ENCODE measurements at regions not wholly inside any gene's neighbourhood (a gene's known extent, or its start where the extent isn't known, plus 50 kb on each side); places are given as distances from the start of the nearest gene placed in this dataset.

- no peaks in the 10 kb centered on the region for H3K79me2 ChIP-seq
- peaks cover 3% of the 10 kb centered on the region for H3K4me1 ChIP-seq (ENCODE audit: insufficient read depth)
- DNase-seq (ENCODE audit: low spot score) = no peak
- H4K20me1 ChIP-seq (ENCODE audit: insufficient read depth, poor library complexity, severe bottlenecking) = no peaks in the 10 kb centered on the region
- no peaks in the 10 kb centered on the region for H3K9me3 ChIP-seq (ENCODE audit: low read depth)
- H3K4me2 ChIP-seq = no peak overlapping the region
- H3K27me3 ChIP-seq = no peaks in the 10 kb centered on the region
- H3K9me2 ChIP-seq (replicated peaks; ENCODE audit: insufficient read depth) = no peaks in the 10 kb centered on the region
- no peaks in the 10 kb centered on the region for H3K36me3 ChIP-seq (replicated peaks; ENCODE audit: insufficient read depth, low read depth)
- H3K4me3 ChIP-seq = no peak overlapping the region
- TF ChIP-seq EZH2 (IDR thresholded peaks at IDR 0.05; ENCODE audit: borderline replicate concordance) = no peak
- TF ChIP-seq, protein P1, sequence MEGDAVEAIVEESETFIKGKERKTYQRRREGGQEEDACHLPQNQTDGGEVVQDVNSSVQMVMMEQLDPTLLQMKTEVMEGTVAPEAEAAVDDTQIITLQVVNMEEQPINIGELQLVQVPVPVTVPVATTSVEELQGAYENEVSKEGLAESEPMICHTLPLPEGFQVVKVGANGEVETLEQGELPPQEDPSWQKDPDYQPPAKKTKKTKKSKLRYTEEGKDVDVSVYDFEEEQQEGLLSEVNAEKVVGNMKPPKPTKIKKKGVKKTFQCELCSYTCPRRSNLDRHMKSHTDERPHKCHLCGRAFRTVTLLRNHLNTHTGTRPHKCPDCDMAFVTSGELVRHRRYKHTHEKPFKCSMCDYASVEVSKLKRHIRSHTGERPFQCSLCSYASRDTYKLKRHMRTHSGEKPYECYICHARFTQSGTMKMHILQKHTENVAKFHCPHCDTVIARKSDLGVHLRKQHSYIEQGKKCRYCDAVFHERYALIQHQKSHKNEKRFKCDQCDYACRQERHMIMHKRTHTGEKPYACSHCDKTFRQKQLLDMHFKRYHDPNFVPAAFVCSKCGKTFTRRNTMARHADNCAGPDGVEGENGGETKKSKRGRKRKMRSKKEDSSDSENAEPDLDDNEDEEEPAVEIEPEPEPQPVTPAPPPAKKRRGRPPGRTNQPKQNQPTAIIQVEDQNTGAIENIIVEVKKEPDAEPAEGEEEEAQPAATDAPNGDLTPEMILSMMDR (IDR thresholded peaks at IDR 0.05; ENCODE audit: poor library complexity) = no peak
- TF ChIP-seq EZH2phosphoT487 (IDR thresholded peaks at IDR 0.05; ENCODE audit: low read depth, severe bottlenecking, unreplicated experiment) = no peak
- H2AFZ ChIP-seq = no peak overlapping the region
- 87% methylated on average over 17 of the region's 17 CpGs for WGBS (ENCODE audit: low lambda C conversion rate, missing lambda C conversion rate)
- no peak overlapping the region for H3K27ac ChIP-seq
Measured at GRCh38 chr10:10923029-10923651, 94.5 kb upstream of the CELF2 start.

- H3K79me2 ChIP-seq = no peaks in the 10 kb centered on the region
- no peaks in the 10 kb centered on the region for H3K9me3 ChIP-seq (ENCODE audit: low read depth)
- no peak overlapping the region for H3K27ac ChIP-seq
- H4K20me1 ChIP-seq (ENCODE audit: insufficient read depth, poor library complexity, severe bottlenecking) = no peaks in the 10 kb centered on the region
- TF ChIP-seq EZH2 (IDR thresholded peaks at IDR 0.05; ENCODE audit: borderline replicate concordance) (no peak), EZH2phosphoT487 (IDR thresholded peaks at IDR 0.05; ENCODE audit: low read depth, severe bottlenecking, unreplicated experiment) (no peak)
- TF ChIP-seq, protein P1 (IDR thresholded peaks at IDR 0.05; ENCODE audit: poor library complexity) = no peak
- DNase-seq (ENCODE audit: low spot score) = no peak
- H3K4me2 ChIP-seq = no peak overlapping the region
- H3K4me1 ChIP-seq (ENCODE audit: insufficient read depth) = peaks cover 3% of the 10 kb centered on the region
- H2AFZ ChIP-seq = no peak overlapping the region
- no peaks in the 10 kb centered on the region for H3K9me2 ChIP-seq (replicated peaks; ENCODE audit: insufficient read depth)
- no peaks in the 10 kb centered on the region for H3K36me3 ChIP-seq (replicated peaks; ENCODE audit: insufficient read depth, low read depth)
- 99% methylated on average over 4 of the region's 4 CpGs for WGBS (ENCODE audit: low lambda C conversion rate, missing lambda C conversion rate)
- no peak overlapping the region for H3K4me3 ChIP-seq
- H3K27me3 ChIP-seq = no peaks in the 10 kb centered on the region
Measured at GRCh38 chr10:10925667-10926066, 92.0 kb upstream of the CELF2 start.

GRCh38 chr10:10927608-10928007 lies 90.1 kb upstream of the CELF2 start:
- no peak for TF ChIP-seq EZH2 (IDR thresholded peaks at IDR 0.05; ENCODE audit: borderline replicate concordance)
- TF ChIP-seq, protein P1 (IDR thresholded peaks at IDR 0.05; ENCODE audit: poor library complexity) = no peak
- no peak for TF ChIP-seq EZH2phosphoT487 (IDR thresholded peaks at IDR 0.05; ENCODE audit: low read depth, severe bottlenecking, unreplicated experiment)
- Histone ChIP-seq H3K27me3 (no peaks in the 10 kb centered on the region), H3K9me2 (replicated peaks; ENCODE audit: insufficient read depth) (no peaks in the 10 kb centered on the region), H3K79me2 (no peaks in the 10 kb centered on the region), H3K9me3 (ENCODE audit: low read depth) (no peaks in the 10 kb centered on the region), H2AFZ (no peak overlapping the region), H3K27ac (no peak overlapping the region), H3K4me3 (no peak overlapping the region), H3K4me1 (ENCODE audit: insufficient read depth) (no peaks in the 10 kb centered on the region), H3K4me2 (no peak overlapping the region), H4K20me1 (ENCODE audit: insufficient read depth, poor library complexity, severe bottlenecking) (no peaks in the 10 kb centered on the region), H3K36me3 (replicated peaks; ENCODE audit: insufficient read depth, low read depth) (no peaks in the 10 kb centered on the region)
- WGBS (ENCODE audit: low lambda C conversion rate, missing lambda C conversion rate) = 91% methylated on average over 1 of the region's 1 CpG
- no peak for DNase-seq (ENCODE audit: low spot score)
